ENCODE measurements at regions not wholly inside any gene's neighbourhood (a gene's known extent, or its start where the extent isn't known, plus 50 kb on each side); places are given as distances from the start of the nearest gene placed in this dataset.
A peak's percentile ranks its signal among the peaks of the same experiment; 100 is the strongest.
"Not testable (repeated sequence)": the region's sequence is repeated elsewhere in the genome, so short reads cannot be mapped to it uniquely, and the experiment has no call there.

DNA sequence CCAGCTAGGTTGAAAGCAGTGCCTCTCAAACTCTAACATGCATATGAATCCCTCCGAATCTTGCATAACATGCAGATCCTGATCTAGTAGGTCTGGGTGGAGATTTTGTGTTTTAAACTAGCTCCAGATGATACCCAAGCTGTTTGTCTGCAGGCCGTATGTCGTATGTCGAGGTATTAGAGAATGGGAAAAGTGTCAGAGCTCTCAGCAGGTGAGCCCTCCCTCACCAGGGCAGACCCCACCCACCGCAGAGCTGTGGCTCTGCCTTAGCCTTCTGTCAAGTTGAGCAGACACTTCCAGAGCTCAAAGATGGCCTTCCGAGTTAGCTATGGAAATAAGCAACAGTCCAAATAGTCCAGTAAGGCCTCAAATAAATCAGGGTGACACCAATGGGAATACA lies 83.2 kb upstream of the MAP3K1 start:
- DNase-seq (ENCODE audit: low read depth in 2 of 2) = no peak

DNA sequence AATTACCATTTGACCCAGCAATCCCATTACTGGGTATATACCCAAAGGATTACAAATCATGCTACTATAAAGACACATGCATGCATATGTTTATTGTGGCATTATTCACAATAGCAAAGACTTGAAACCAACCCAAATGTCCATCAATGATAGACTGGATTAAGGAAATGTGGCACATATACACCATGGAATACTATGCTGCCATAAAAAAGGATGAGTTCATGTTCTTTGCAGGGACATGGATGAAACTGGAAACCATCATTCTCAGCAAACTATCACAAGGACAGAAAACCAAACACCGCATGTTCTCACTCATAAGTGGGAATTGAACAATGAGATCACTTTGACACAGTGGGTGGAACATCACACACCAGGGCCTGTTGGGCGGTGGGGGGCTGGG lies 83.9 kb upstream of the MAP3K1 start:
- DNase-seq (ENCODE audit: low read depth in 2 of 2) = not testable (repeated sequence)

DNA sequence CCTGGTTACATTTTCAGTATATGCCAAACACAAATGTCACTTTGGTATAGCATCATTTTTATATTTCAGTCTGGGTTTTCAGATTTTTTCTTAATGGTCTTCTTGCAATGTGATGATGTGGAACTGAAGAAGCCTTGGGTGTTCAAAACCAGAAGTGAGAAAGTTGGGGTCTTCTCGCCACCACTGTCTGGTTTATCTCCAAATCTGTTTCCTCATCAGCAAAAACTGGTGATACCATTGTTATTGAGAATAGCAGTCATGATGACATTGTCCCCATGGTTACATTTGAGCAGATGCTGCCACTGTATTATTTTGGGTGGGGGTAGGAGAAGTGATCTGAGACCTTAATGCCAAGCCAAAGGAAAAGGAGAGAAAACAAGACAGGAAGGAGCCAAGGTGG lies 85.9 kb upstream of the MAP3K1 start:
- DNase-seq (ENCODE audit: low read depth in 2 of 2) = no peak

DNA sequence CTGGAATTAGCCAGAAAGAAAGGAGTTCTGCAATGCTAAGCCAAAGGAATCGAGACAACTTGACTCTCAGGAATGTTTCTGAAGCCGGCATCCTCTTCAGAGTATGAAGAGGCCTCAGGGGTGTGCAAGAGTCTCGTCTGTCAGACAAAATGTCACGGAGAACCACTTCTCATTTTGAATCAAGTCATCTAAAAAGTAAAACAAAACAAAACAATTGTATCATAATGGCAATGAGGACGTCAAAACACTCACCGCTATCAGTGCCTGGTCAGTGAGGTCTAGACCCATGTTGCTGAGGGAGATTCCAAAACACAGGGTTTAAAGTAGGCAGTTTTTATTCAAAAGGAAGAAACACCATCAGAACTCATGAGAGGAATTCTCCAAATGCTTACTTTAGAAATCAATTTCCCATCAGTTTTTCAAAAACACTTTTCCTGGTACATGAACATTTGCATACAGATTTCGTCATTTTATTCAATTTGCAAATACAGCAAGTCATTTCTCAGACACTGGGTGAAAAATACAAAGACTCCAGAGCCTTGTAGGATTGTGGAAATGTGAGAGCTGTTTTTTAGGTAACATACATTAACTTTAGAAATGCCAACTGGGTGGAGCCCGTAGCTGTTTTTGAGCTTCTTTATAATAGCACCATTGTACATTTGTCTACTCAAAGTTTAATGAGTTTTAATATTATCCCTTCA lies 89.5 kb upstream of the MAP3K1 start:
- no peak for DNase-seq (ENCODE audit: low read depth in 2 of 2)

DNA sequence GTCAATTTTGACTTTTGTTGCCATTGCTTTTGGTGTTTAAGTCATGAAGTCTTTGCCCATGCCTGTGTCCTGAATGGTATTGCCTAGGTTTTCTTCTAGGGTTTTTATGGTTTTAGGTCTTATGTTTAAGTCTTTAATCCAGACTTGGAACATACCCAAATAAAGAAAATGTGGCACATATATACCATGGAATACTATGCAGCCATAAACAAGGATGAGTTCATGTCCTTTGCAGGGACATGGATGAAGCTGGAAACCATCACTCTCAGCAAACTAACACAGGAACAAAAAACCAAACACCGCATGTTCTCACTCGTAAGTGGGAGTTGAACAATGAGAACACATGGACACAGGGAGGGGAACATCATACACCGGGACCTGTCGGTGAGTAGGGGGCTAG lies 90.5 kb upstream of the MAP3K1 start:
- DNase-seq (ENCODE audit: low read depth in 2 of 2) = not testable (repeated sequence)

DNA sequence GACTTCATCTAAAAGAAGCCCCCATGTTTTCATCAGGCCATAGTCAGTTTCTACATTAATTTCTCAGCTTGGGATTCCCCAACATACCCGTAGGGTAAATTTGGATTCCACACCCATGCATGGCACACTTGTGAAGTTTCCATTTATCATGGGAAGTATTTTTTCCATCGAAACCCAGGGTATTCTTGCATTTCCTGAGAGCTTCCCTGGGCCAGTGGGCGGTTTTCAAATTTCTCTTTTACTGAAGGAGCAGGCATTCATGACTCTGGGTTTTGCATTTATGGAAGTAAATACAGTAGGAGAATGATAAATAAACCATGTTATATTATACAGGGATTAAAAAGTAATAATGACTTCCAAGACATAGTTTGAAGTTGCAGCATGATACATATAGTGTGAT lies 93.0 kb upstream of the MAP3K1 start:
- DNase-seq (ENCODE audit: low read depth in 2 of 2) = no peak

DNA sequence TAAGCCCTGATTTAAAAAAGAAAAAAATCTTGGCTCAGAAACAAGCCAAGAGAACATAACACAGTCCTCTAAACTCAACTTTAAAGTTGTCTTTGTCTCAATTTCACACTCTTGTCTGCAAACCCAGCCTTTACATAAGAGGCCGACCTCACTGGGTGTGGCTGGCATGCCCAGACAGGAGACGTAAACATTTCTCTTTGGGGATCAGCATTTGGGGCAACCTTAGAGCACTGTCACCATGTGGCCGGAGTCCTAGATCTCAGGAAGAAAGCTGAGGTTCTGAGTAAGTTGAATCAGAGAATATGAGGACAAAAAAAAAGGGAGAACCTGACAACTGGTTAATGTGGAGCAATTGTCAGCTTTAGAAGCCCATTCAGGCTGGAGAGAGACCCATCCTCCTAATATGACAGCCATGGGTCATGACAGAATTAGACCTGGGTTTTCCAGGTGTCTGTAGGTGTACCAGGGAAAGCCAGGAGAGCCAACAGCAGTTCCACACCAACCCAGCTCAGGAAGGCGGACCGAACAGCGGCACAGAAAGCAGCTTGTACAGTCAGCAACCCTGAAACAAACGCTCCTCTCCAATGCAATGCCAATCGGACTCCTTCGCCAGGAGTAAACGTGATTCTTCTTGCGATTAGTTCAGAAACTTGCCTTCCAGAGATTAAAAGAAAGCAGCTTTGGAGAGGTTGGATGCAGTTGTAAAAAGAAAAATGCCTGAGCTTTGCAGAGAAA lies 97.9 kb upstream of the MAP3K1 start:
- DNase-seq (ENCODE audit: low read depth in 2 of 2) = no peak

DNA sequence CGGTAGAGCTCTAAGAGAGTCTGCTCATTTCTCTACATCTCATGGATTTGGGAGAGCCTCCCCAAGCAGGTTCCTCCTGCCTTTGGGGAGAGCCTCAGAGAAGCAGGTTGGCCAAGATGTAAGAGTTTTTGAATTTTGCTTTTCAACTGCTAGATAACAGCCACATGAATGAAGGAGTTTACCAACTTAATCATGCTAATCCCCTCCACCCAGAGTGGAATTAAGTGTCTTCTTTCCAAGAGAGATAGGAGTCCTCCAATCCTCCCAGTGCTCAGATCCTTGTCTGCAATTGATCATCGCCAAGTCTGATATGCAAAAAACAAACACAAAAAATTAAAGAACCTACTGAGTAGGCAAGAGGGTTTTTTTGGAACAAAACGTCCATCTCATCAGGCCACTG lies 99.4 kb upstream of the MAP3K1 start:
- DNase-seq (ENCODE audit: low read depth in 2 of 2) = no peak

DNA sequence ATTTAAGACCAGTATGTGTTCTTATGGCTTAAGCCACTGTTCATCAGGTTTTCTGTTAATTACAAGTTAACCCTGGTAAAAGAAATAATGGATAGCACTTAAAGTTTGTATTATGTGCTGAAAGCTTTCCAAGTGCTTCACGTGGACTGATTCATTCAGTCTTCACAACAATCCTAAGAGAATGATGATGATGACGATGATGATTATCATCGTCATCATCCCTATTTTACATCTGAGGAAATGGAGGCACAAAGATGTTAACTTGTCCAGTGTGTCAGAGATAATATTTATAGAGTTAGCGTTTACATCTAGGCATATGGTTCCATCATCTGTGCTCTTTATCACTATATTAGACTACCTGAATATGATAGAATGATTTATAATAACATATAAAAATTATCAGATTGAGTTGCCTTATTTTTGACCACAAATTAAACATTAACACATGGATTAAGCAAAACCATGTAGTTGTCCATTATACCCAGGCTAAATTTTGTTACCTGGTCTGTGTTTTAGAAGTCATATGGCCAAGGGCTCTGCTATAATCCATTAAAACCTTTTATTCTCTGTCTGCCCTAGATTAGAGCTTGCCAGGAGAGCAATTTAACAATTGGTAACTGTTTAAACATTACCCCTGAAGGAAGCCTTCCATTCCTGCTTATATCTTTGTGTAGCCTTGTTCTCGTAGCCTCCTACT lies 102.3 kb upstream of the MAP3K1 start:
- no peak for DNase-seq (ENCODE audit: low read depth in 2 of 2)

DNA sequence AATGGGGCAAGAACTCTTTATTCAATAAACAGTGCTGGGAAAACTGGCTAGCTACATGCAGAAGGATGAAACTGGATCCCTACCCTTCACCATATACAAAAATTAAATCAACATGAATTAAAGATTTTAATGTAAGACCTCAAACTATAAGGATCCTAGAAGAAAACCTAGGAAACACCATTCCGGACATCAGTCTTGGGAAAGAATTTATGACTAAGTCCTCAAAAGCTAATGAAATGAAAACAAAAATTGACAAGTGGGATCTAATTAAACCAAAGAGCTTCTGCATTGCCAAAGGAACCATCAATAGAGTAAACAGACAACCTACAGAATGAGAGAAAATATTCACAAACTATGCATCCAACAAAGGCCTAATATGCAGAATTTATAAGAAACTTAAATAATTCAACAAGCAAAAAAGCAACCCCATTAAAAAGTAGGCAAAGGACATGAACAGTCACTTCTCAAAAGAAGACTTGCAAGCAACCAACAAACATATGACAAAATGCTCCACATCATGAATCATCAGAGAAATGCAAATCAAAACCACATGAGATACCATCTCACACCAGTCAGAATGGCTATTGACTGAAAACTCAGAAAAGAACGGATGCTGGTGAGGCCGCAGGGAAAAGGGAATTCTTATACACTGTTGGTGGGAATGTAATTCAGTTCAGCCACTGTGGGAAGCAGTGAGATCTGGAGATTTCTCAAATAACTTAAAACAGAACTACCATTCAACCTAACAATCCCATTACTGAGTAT lies 104.3 kb upstream of the MAP3K1 start:
- DNase-seq (ENCODE audit: low read depth in 2 of 2) = peak; percentile 76

DNA sequence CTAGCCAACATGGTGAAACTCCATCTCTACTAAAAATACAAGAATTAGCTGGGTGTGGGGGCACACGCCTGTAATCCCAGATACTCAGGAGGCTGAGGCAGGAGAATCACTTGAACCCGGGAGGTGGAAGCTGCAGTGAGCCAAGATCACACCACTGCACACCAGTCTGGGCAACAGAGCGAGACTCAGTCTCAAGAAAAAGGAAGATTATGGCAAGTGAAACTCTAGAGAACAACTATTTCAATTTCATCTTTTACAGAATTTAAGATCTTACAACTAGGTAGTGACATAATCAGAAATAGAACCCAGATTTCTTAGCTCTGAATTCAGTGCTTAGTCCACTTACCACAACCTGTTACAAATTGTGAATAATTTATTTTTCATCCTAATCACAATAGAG lies 108.8 kb upstream of the MAP3K1 start:
- no peak for DNase-seq (ENCODE audit: low read depth in 2 of 2)

DNA sequence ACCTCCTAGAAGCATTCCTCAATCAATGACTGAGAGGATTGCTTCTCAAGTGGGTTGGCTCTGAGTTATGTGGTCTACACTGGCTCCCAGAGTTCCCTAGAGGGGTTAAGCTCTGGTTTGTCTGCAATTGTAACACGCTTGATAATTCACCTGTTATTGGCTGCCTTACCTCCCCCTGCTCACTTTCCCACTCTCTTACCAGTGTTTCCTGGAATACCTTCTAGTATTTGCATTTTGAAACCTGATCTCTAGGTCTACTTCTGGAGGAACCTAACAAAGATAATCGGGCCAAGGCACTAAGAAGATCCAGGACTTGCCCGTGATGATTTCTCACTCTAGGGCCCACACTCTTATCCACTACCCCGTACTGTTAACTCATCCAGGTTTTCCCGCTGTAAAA lies 110.1 kb upstream of the MAP3K1 start:
- no peak for DNase-seq (ENCODE audit: low read depth in 2 of 2)

DNA sequence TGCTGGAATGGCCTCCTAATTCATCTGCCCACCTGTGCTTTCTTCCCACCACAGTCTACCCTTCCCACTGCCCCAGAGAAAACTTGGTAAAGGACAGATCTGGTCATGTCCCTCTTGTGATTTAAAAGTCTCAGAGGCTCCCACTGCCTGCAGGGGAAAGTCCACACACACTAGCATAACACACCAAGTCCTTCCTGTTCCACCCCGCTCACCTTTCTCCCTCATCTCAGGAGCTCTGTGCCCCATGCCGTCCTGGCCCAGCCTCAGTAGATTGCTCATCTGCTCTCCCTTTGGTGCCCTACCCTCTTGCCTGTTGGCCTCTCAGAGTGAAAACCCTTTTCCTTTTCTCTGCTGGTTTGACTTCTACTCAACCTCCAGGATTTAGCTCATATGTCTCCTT lies 111.4 kb upstream of the MAP3K1 start:
- no peak for DNase-seq (ENCODE audit: low read depth in 2 of 2)

DNA sequence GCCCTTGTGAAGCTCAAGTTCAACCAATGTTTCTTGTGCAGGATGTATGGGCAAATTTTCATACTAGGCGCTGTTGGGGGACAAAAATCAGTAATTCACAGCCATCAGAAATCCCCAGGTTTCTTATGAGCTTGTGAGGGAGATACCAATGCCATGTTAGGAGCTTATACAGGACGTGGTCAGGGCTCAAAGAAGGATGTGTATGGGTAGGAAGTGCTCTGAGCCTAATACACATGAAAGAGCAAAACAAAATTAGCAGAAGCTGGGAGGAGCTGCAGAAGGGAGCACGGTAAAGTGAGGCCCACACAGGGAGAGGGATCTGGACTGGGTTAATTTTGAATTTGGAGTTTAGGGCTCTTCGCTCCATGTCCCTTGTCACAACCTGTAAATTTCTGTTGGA lies 114.6 kb upstream of the MAP3K1 start:
- no peak for DNase-seq (ENCODE audit: low read depth in 2 of 2)

DNA sequence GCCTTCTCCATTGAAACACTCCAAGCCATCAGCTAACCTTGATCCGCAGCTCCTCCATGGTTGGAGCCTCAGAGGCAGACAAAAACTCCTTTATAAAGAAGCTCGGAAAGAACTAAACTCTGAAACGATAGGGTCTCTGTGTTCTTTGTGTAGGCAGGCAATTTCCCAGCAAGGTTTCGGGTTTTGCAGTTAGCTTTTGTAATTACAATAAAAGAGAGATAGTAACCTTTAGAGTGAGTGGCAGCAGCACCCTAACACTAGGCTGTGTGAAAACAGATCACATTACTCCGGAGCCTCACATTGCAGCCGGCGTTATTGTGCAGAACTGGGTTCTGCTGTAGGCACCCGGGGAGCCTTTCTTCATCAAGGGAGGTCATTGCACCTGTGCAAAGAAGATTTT lies 115.8 kb upstream of the MAP3K1 start:
- DNase-seq (ENCODE audit: low read depth in 2 of 2) = no peak

DNA sequence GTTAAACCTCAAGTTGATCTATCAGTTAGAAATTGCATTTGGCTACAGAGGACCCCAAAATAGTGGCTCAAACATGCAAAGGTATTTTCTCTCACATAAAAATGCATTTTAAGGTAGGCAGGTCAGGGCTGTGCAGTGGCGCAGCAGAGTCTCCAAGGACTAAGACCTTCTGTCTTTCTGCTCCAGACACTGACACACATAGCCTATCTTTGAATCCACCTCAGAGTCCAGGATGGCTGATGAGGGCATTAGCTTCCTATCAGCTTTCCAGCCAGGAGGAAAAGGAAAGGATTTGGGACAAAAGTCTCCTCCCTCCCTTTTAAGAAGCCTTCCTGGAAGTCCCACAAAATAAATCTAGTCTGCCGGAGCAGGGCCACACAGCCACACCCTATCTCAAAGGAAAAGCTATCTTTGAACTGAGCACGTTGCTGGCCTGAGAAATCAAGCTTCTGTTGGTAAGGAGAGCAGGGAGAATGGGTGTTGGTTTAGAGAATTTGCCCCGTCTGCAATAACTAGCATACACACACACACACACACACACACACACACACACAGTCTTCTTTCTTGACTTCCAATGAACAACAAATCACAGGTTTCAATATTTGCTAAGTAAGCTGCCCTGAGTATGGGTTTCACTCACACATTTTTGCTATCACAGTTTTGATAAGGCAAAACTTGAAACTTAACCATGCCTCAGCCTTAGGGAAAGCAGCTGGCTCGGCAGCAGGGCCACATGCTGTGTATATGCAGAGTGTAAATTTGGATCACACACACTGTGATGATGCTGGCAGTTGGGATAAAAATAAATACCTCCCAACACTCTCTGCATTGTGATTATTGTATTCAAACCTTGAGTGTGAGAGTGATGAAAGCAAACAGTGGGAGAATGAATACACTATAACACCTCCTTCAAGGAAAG lies 116.6 kb upstream of the MAP3K1 start:
- no peak for DNase-seq (ENCODE audit: low read depth in 2 of 2)

DNA sequence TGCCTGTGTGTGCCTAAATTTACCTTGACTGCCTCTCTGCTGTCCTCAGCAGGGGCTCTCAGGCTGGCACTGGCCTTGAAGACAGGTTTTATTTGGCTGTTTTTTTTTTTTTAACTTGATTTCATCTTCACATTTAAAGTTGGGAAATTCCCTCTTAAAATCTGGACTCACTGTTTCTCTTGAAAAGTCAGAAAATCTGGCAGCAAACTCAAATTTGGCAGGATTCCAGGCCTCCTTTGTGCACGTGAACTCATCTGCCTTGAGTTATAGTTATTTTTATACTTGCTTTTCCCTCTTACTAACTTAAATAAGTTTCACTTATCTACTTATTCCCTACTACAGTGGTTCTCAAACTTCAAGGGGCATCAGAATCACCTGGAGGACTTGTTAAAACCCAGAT lies 118.4 kb upstream of the MAP3K1 start:
- DNase-seq (ENCODE audit: low read depth in 2 of 2) = peak; percentile 60 to 69

DNA sequence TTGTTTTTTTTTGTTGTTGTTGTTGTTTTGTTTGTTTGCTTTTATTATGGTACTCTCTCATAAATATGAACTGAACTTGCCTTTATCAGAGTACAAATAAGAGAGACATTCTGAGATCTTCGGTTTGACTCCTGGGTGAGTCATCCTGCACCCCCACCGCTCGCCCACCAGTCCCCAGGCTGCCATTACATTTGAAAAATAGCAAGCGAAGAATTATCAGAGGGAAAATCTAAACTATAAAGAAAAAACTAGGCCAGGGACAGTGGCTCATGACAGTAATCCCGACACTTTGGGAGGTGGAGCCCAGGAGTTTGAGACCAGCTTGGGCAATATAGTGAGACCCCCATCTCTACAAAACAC lies 122.1 kb upstream of the MAP3K1 start:
- no peak for DNase-seq (ENCODE audit: low read depth in 2 of 2)

DNA sequence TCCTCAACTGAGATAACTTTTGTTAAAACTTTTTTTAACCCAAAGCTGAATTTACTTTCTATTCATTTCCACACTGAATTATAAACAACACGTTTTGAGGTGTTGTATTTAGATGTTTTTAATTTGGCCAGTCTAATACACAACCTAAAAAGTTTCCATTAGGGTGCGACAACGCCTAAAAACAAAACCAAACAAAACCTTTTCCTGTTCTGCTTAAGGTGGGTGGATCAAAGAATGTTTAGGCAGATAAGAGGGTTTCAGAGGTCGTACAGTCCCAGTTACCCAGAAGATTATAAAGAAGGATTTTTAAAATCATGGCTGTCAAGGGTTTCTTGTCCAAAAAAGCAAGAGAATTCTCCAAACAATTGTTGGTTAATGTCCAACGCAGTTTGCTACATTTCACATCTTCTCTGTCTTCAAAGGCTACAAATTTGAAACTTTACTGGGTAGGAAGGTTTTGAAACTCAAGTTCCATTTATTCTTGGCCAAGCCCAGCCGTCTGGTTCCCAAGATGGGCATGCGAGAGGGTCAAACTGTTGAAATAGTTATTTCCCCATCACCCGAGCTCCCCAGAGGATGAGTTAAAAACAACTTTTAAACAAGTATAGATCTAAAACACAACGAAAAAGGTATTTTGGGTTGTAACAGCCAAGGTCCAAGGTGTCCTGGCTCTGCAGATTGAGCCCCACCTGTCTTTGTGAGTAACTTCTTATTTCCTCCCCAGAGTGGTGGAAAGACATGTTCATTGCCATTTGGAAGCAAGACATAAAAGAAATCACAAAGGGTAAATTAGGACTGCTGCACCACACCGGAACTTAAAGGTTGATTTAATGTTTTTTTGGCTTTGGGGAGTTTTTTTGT lies 122.8 kb upstream of the MAP3K1 start:
- no peak for DNase-seq (ENCODE audit: low read depth in 2 of 2)

DNA sequence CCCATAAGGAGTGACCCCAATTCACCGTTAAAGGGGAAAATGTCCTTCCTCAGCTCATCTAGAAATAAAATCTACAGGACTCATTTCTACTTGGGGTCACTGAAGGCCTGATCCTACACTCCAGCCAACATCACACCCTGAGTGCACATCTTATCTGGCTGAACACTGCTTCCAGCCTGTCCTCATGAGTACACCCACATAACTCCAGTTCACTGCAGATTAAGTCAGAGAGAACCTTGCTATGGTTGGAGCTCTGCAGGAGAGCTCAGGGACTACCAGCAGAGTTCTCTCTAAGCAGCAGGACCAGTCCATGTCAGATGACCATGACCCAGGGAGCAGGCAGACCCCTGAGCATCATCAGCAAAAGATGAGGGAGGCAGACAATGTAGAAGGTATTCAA lies 126.9 kb upstream of the MAP3K1 start:
- DNase-seq (ENCODE audit: low read depth in 2 of 2) = no peak
